Liver (tissue), 7 donors: ENCODE measurements at regions not wholly inside any gene's neighbourhood (a gene's known extent, or its start where the extent isn't known, plus 50 kb on each side); places are given as distances from the start of the nearest gene placed in this dataset.

ENCODE experiments used
- DNase-seq: peaks from one replicate; pipeline ENCODE4 v3.0.0-alpha.2; 2017; ENCODE audit warnings: low spot score
- H3K27ac ChIP-seq, 2 donors: one replicate each; pipeline ENCODE4 v1.7.0; 2013; ENCODE audit warnings: inconsistent platforms in 2 of 2, low read length in 2 of 2, control low read depth in 1 of 2, low read depth in 1 of 2, mild to moderate bottlenecking in 1 of 2
- H3K27me3 ChIP-seq, 4 donors: one replicate each; pipeline versions ENCODE4 v1.6.1 to v1.7.0; 2013; ENCODE audit warnings: low read length in 3 of 4, inconsistent platforms in 1 of 4, mild to moderate bottlenecking in 1 of 4, moderate library complexity in 1 of 4; ENCODE audit not compliant: control insufficient read depth in 4 of 4, insufficient read depth in 4 of 4
- H3K36me3 ChIP-seq, 4 donors: one replicate each; pipeline versions ENCODE4 v1.6.1 to v1.7.0; 2013; ENCODE audit warnings: low read length in 3 of 4, mild to moderate bottlenecking in 3 of 4, low read depth in 1 of 4, moderate library complexity in 1 of 4; ENCODE audit not compliant: control insufficient read depth in 4 of 4, insufficient read depth in 3 of 4
- H3K4me1 ChIP-seq, 4 donors: one replicate each; pipeline versions ENCODE4 v1.6.1 to v1.7.0; 2013; ENCODE audit warnings: low read length in 3 of 4, mild to moderate bottlenecking in 3 of 4, moderate library complexity in 1 of 4; ENCODE audit not compliant: control insufficient read depth in 4 of 4, insufficient read depth in 4 of 4
- H3K4me3 ChIP-seq, 3 donors: one replicate each; pipeline versions ENCODE4 v1.6.1 to v1.7.0; 2013; ENCODE audit warnings: low read length in 3 of 3, control low read depth in 1 of 3, low read depth in 1 of 3, mild to moderate bottlenecking in 1 of 3
- H3K9ac ChIP-seq, 2 donors: one replicate each; pipeline ENCODE4 v1.7.0; 2013; ENCODE audit warnings: low read length in 2 of 2, mild to moderate bottlenecking in 2 of 2, moderate library complexity in 2 of 2, control low read depth in 1 of 2, low read depth in 1 of 2
- H3K9me3 ChIP-seq, 4 donors: one replicate each; pipeline versions ENCODE4 v1.6.1 to v1.7.0; 2013; ENCODE audit warnings: low read length in 3 of 4; ENCODE audit not compliant: control insufficient read depth in 4 of 4
- ATF3 ChIP-seq: IDR thresholded peaks from 2 replicates; pipeline ENCODE4 v1.6.1; 2016; ENCODE audit warnings: antibody characterized with exemption
- EGR1 ChIP-seq, 2 donors: IDR thresholded peaks; 2 replicates each; pipeline ENCODE4 v1.6.1; 2016 to 2018; ENCODE audit warnings: antibody characterized with exemption in 2 of 2, low read depth in 2 of 2
- FOXA1 ChIP-seq: IDR thresholded peaks from 2 replicates; pipeline ENCODE4 v1.6.1; 2016; ENCODE audit warnings: antibody characterized with exemption
- FOXA2 ChIP-seq: IDR thresholded peaks from 2 replicates; pipeline ENCODE4 v1.6.1; 2016; ENCODE audit warnings: antibody characterized with exemption
- GABPA ChIP-seq, 2 donors: IDR thresholded peaks in 1 of 2; conservative IDR thresholded peaks in 1 of 2; 2 replicates each; pipeline ENCODE4 v1.6.1; 2016; ENCODE audit warnings: antibody characterized with exemption in 2 of 2, mild to moderate bottlenecking in 1 of 2, moderate library complexity in 1 of 2
- HNF4A ChIP-seq, 2 donors: conservative IDR thresholded peaks; 2 replicates each; pipeline ENCODE4 v1.6.1; 2016; ENCODE audit warnings: antibody characterized with exemption in 2 of 2, mild to moderate bottlenecking in 2 of 2
- HNF4G ChIP-seq: IDR thresholded peaks from 2 replicates; pipeline ENCODE4 v1.6.1; 2016; ENCODE audit warnings: antibody characterized with exemption
- JUND ChIP-seq, 2 donors: IDR thresholded peaks; 2 replicates each; pipeline ENCODE4 v1.6.1; 2016; ENCODE audit warnings: antibody characterized with exemption in 2 of 2
- MAX ChIP-seq: IDR thresholded peaks from 2 replicates; pipeline ENCODE4 v1.6.1; 2016; ENCODE audit warnings: antibody characterized with exemption
- NR2F2 ChIP-seq: IDR thresholded peaks from 2 replicates; pipeline ENCODE4 v1.6.1; 2016; ENCODE audit warnings: antibody characterized with exemption
- RXRA ChIP-seq, 2 donors: IDR thresholded peaks; 2 replicates each; pipeline ENCODE4 v1.6.1; 2017 to 2018; ENCODE audit warnings: antibody characterized with exemption in 2 of 2, mild to moderate bottlenecking in 1 of 2
- TAF1 ChIP-seq: conservative IDR thresholded peaks from 2 replicates; pipeline ENCODE4 v1.6.1; 2016; ENCODE audit warnings: antibody characterized with exemption, mild to moderate bottlenecking
- YY1 ChIP-seq: IDR thresholded peaks from 2 replicates; pipeline ENCODE4 v1.6.1; 2016; ENCODE audit warnings: antibody characterized with exemption, mild to moderate bottlenecking
- WGBS: extraction: QIAGEN DNeasy Blood & Tissue Kit; methylation state at CpG from one replicate; pipeline ENCODE4 v1.1.7; 2013; 5-methylcytosine and 5-hydroxymethylcytosine counted together
- TF ChIP-seq, protein P1 (sequence below): IDR thresholded peaks from 2 replicates; pipeline ENCODE4 v1.6.1; 2016; ENCODE audit warnings: antibody characterized with exemption
- donor health status: healthy.
- donor health status: healthy.
- donor health status: healthy.
- donor health status: healthy.

DNA sequence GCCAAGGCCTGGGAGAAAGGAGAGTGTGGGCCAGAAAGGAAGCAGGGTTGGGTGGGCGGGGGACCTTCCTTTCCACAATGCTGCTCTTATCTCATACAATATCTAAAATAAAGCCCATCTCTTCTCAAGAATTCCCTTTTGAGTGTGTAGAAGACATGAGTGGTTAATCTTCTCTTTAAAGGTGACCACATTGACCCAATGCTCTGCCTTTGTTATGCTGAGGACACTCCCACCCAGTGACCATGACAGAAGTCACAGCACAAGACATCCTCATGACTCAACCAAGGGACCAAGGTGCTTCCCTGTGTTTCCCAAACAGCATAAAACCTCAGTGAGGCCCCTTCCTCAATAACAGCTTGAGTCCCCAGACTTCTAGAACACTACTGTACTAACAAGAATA, 193.0 kb upstream of the ADAMTS16 start (continued):
- TF ChIP-seq, protein P1, sequence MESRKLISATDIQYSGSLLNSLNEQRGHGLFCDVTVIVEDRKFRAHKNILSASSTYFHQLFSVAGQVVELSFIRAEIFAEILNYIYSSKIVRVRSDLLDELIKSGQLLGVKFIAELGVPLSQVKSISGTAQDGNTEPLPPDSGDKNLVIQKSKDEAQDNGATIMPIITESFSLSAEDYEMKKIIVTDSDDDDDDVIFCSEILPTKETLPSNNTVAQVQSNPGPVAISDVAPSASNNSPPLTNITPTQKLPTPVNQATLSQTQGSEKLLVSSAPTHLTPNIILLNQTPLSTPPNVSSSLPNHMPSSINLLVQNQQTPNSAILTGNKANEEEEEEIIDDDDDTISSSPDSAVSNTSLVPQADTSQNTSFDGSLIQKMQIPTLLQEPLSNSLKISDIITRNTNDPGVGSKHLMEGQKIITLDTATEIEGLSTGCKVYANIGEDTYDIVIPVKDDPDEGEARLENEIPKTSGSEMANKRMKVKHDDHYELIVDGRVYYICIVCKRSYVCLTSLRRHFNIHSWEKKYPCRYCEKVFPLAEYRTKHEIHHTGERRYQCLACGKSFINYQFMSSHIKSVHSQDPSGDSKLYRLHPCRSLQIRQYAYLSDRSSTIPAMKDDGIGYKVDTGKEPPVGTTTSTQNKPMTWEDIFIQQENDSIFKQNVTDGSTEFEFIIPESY: no peak
- no peak for TF ChIP-seq JUND (IDR thresholded peaks at IDR 0.05)
- no peak for TF ChIP-seq FOXA1
- no peak for TF ChIP-seq EGR1 (IDR thresholded peaks at IDR 0.05; ENCODE audit: low read depth in 2 of 2)
- no peak for TF ChIP-seq YY1
- no peak for TF ChIP-seq HNF4A (conservative IDR thresholded peaks at IDR 0.05)
- TF ChIP-seq HNF4G: no peak
- no peak for TF ChIP-seq GABPA (IDR thresholded peaks at IDR 0.05 in 1 of 2, conservative IDR thresholded peaks at IDR 0.05 in 1 of 2)

- H3K9ac ChIP-seq: no peak overlapping the region
- no peak for TF ChIP-seq JUND (IDR thresholded peaks at IDR 0.05)
- no peak for TF ChIP-seq RXRA (IDR thresholded peaks at IDR 0.05)
- no peak for TF ChIP-seq MAX
- no peak for TF ChIP-seq FOXA1
- no peak for TF ChIP-seq GABPA (IDR thresholded peaks at IDR 0.05 in 1 of 2, conservative IDR thresholded peaks at IDR 0.05 in 1 of 2)
- TF ChIP-seq YY1: no peak
- TF ChIP-seq TAF1: no peak
- no peak for TF ChIP-seq FOXA2
- no peak overlapping the region for H3K4me3 ChIP-seq
- no peaks in the 10 kb centered on the region for H3K36me3 ChIP-seq
- DNase-seq: no peak
- no peaks in the 10 kb centered on the region for H3K27me3 ChIP-seq
- no peaks in the 10 kb centered on the region for H3K9me3 ChIP-seq
- H3K4me1 ChIP-seq: no peaks in the 10 kb centered on the region
- WGBS: 80% methylated on average over 9 of the region's 9 CpGs
- H3K27ac ChIP-seq: no peak overlapping the region
These were observed 192.1 kb upstream of the ADAMTS16 start for GRCh38 chr5:4947893-4948536.

DNA sequence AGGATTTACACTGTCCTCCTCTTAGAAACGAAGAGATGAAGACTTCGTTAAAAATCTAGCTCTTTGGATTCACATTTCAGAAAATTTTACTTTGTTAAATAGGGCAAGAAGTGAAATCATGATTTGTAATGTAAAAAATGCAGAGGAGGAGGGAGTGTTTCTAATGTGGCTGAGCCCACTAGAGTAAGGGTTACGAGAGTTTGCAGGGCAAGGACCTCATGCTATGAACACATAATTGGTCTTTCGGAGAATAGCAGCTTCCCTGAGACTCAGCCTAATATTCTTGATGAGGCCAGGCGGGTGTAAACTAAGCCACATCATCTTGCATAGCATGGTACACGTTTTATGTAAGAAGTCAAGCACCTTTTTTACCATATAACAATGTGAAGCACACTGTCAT, 191.0 kb upstream of the ADAMTS16 start:
- Histone ChIP-seq H3K27ac (no peak overlapping the region), H3K9me3 (no peaks in the 10 kb centered on the region), H3K27me3 (no peaks in the 10 kb centered on the region), H3K4me3 (no peak overlapping the region), H3K9ac (no peak overlapping the region), H3K4me1 (no peaks in the 10 kb centered on the region), H3K36me3 (no peaks in the 10 kb centered on the region)
- TF ChIP-seq ATF3: no peak
- no peak for TF ChIP-seq HNF4G
- TF ChIP-seq JUND (IDR thresholded peaks at IDR 0.05): no peak
- TF ChIP-seq NR2F2: no peak
- TF ChIP-seq, protein P1: no peak
- no peak for TF ChIP-seq RXRA (IDR thresholded peaks at IDR 0.05)
- 57% methylated on average over 6 of the region's 6 CpGs for WGBS
- DNase-seq: no peak
